GM10248 (cell line): ENCODE measurements at regions not wholly inside any gene's neighbourhood (a gene's known extent, or its start where the extent isn't known, plus 50 kb on each side); places are given as distances from the start of the nearest gene placed in this dataset.
"Not testable (repeated sequence)": the region's sequence is repeated elsewhere in the genome, so short reads cannot be mapped to it uniquely, and the experiment has no call there.

Source experiments
- CTCF ChIA-PET: fragments of 300-600 bp; sonication (Branson Sonifier 250); formaldehyde crosslinking; extraction: SDS; loops from one replicate; lab custom pipeline; 2021; ENCODE audit warnings: antibody characterized with exemption; lab: Yijun Ruan, JAX
- POLR2A ChIA-PET: fragments of 350-650 bp; sonication (Branson Sonifier 250); formaldehyde crosslinking; extraction: SDS; loops from one replicate; lab custom pipeline; 2020; ENCODE audit warnings: antibody characterized with exemption; lab: Yijun Ruan, JAX
- DNase-seq: peaks from one replicate; pipeline ENCODE4 v3.0.0; 2012; ENCODE audit errors: extremely low spot score
- TF ChIP-seq, protein P1 (sequence below): IDR thresholded peaks from 2 replicates; pipeline ENCODE4 v1.5.1; 2012; ENCODE audit warnings: mild to moderate bottlenecking, low read depth; ENCODE audit errors: extremely low read depth, missing control alignments, control extremely low read depth

- TF ChIP-seq, protein P1, sequence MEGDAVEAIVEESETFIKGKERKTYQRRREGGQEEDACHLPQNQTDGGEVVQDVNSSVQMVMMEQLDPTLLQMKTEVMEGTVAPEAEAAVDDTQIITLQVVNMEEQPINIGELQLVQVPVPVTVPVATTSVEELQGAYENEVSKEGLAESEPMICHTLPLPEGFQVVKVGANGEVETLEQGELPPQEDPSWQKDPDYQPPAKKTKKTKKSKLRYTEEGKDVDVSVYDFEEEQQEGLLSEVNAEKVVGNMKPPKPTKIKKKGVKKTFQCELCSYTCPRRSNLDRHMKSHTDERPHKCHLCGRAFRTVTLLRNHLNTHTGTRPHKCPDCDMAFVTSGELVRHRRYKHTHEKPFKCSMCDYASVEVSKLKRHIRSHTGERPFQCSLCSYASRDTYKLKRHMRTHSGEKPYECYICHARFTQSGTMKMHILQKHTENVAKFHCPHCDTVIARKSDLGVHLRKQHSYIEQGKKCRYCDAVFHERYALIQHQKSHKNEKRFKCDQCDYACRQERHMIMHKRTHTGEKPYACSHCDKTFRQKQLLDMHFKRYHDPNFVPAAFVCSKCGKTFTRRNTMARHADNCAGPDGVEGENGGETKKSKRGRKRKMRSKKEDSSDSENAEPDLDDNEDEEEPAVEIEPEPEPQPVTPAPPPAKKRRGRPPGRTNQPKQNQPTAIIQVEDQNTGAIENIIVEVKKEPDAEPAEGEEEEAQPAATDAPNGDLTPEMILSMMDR = no peak
- ChIA-PET CTCF (interaction anchor here (0.8 to 1.5 kb wide), 4 partner anchors 12 to 163 kb away, joined by 3 to 6 read pairs (median 4); no protein-coding TSS in a partner anchor), POLR2A (no interaction called here)
- DNase-seq = no peak
Measured at GRCh38 chr4:26191353-26191752, 129.5 kb upstream of the RBPJ start.

- CTCF ChIA-PET = interaction anchor here (0.8 to 2.7 kb wide), 10 partner anchors 9 to 216 kb away, joined by 3 to 9 read pairs (median 4); no protein-coding TSS in a partner anchor
- TF ChIP-seq, protein P1 = no peak
- peak; percentile 59 for DNase-seq
- POLR2A ChIA-PET = interaction anchor here (0.6 to 1.2 kb wide), 2 partner anchors 127 to 343 kb away, joined by 3 to 4 read pairs; no protein-coding TSS in a partner anchor
Measured at GRCh38 chr4:26192899-26193869, 127.6 kb upstream of the RBPJ start.

GRCh38 chr4:26194764-26195163, 126.0 kb upstream of the RBPJ start:
- CTCF ChIA-PET = interaction anchor here (0.8 to 2.7 kb wide), 17 partner anchors 9 to 215 kb away, joined by 3 to 13 read pairs (median 3); no protein-coding TSS in a partner anchor
- POLR2A ChIA-PET = interaction anchor here (0.5 to 1.4 kb wide), 2 partner anchors 124 to 696 kb away, joined by 3 read pairs; no protein-coding TSS in a partner anchor
- DNase-seq = no peak
- TF ChIP-seq, protein P1 = no peak

- ChIA-PET POLR2A (no interaction called here), CTCF (interaction anchor here (1.4 to 1.7 kb wide), 4 partner anchors 11 to 167 kb away, joined by 3 to 4 read pairs (median 3); no protein-coding TSS in a partner anchor)
- TF ChIP-seq, protein P1 = no peak
- no peak for DNase-seq
Measured at GRCh38 chr4:26196567-26196966, 124.2 kb upstream of the RBPJ start.

GRCh38 chr4:26197018-26197779, 123.6 kb upstream of the RBPJ start:
- ChIA-PET CTCF (interaction anchor here (1.4 to 1.7 kb wide), 3 partner anchors 10 to 93 kb away, joined by 3 to 4 read pairs (median 3); no protein-coding TSS in a partner anchor), POLR2A (interaction anchor here (0.9 to 1.0 kb wide), 2 partner anchors 18 to 122 kb away, joined by 3 read pairs; no protein-coding TSS in a partner anchor)
- DNase-seq = peak; percentile 69
- TF ChIP-seq, protein P1 = no peak

DNA sequence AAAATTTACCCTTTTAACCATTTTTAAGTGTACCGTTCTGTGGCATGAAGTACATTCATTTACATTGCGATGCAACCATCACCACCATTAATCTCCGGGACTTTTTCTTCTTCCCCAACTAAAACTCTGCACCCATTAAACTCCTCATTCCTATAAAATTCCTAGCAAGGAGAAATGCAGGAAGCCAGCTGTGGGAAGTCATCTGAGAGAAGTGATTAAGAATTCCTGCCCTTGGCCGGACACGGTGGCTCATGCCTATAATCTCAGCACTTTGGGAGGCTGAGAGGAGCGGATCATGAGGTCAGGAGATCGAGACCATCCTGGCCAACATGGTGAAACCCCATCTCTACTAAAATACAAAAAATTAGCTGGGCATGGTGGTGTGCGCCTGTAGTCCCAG, 121.9 kb upstream of the RBPJ start:
- CTCF ChIA-PET, DNase-seq, POLR2A ChIA-PET: not testable (repeated sequence)
